ENCODE measurements at regions not wholly inside any gene's neighbourhood (a gene's known extent, or its start where the extent isn't known, plus 50 kb on each side); places are given as distances from the start of the nearest gene placed in this dataset.

DNA sequence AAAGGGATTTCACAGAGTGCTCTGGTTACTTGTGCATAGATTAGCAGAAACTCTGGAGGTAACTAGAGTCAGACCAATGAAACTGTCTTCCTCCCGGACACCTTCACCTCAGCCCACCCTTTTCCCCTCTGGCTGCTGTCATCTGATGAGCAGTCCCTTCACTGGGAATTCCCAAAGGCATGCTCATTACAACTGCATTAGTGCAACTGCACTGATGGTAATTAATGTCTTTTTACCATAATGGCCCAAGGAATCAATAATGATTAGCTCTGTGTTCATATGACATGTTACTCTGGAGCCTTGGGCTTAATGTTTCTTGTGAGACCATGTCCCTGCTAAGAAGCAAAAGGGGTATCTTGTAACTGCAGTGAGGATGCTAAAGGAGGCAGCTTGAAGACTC lies 304.5 kb downstream of the GRIN2B start:
- TF ChIP-seq CHD2 (IDR thresholded peaks at IDR 0.05; ENCODE audit: low read length, partially characterized antibody) (no peak), ZSCAN20 (CRISPR knock-in tag; IDR thresholded peaks at IDR 0.05) (no peak), JUNB (IDR thresholded peaks at IDR 0.05) (no peak)
- TF ChIP-seq, protein P1, sequence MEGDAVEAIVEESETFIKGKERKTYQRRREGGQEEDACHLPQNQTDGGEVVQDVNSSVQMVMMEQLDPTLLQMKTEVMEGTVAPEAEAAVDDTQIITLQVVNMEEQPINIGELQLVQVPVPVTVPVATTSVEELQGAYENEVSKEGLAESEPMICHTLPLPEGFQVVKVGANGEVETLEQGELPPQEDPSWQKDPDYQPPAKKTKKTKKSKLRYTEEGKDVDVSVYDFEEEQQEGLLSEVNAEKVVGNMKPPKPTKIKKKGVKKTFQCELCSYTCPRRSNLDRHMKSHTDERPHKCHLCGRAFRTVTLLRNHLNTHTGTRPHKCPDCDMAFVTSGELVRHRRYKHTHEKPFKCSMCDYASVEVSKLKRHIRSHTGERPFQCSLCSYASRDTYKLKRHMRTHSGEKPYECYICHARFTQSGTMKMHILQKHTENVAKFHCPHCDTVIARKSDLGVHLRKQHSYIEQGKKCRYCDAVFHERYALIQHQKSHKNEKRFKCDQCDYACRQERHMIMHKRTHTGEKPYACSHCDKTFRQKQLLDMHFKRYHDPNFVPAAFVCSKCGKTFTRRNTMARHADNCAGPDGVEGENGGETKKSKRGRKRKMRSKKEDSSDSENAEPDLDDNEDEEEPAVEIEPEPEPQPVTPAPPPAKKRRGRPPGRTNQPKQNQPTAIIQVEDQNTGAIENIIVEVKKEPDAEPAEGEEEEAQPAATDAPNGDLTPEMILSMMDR (IDR thresholded peaks at IDR 0.05): no peak
- TF ChIP-seq, protein P2, sequence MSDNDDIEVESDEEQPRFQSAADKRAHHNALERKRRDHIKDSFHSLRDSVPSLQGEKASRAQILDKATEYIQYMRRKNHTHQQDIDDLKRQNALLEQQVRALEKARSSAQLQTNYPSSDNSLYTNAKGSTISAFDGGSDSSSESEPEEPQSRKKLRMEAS (IDR thresholded peaks at IDR 0.05): no peak
- TF ChIP-seq, protein P3, sequence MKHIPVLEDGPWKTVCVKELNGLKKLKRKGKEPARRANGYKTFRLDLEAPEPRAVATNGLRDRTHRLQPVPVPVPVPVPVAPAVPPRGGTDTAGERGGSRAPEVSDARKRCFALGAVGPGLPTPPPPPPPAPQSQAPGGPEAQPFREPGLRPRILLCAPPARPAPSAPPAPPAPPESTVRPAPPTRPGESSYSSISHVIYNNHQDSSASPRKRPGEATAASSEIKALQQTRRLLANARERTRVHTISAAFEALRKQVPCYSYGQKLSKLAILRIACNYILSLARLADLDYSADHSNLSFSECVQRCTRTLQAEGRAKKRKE (CRISPR knock-in tag; IDR thresholded peaks at IDR 0.05; ENCODE audit: low read depth): no peak

All from A549 (cell line).